SK-N-SH (cell line): ENCODE measurements at regions not wholly inside any gene's neighbourhood (a gene's known extent, or its start where the extent isn't known, plus 50 kb on each side); places are given as distances from the start of the nearest gene placed in this dataset.

ENCODE experiments used
- CTCF ChIA-PET: fragments of 300-600, 350-600 bp; formaldehyde crosslinking; extraction: SDS; loops from one replicate; lab custom pipeline; 2021; lab: Yijun Ruan, JAX
- POLR2A ChIA-PET: fragments of 350-600 bp; sonication (Branson Sonifier 250); formaldehyde crosslinking; extraction: SDS; loops from one replicate; lab custom pipeline; 2020; ENCODE audit warnings: antibody characterized with exemption, inconsistent platforms; lab: Yijun Ruan, JAX
- DNase-seq: peaks from one replicate; pipeline ENCODE4 v3.0.0; 2012
- H2AFZ ChIP-seq: fragments of 200-600 bp; sonication (generic); 2 replicates; pipeline ENCODE4 v1.8.1; 2016; ENCODE audit warnings: antibody characterized with exemption, mild to moderate bottlenecking, low read depth
- H3F3A ChIP-seq: fragments of 200-600 bp; sonication (generic); replicated peaks from 2 replicates; pipeline ENCODE3; 2016; ENCODE audit warnings: antibody characterized with exemption, mild to moderate bottlenecking; ENCODE audit not compliant: insufficient read depth
- H3K27ac ChIP-seq, 2 experiments: fragments of 200-500 bp in 1 of 2; fragments of 200-600 bp in 1 of 2; sonication (Bioruptor generic) in 1 of 2; sonication (generic), shearing (Covaris generic) in 1 of 2; 2 replicates each; pipeline versions ENCODE4 v1.5.1 to v1.6.1; 2014 to 2016; ENCODE audit warnings: low read depth in 2 of 2, inconsistent platforms in 1 of 2, low read length in 1 of 2, mild to moderate bottlenecking in 1 of 2, mixed read lengths in 1 of 2
- H3K27me3 ChIP-seq: fragments of 200-600 bp; sonication (generic), shearing (Covaris generic); 2 replicates; pipeline ENCODE4 v1.6.1; 2016; ENCODE audit warnings: mixed run types; ENCODE audit not compliant: insufficient read depth
- H3K36me3 ChIP-seq, 2 experiments: fragments of 200-500 bp in 1 of 2; fragments of 200-600 bp in 1 of 2; sonication (Bioruptor generic) in 1 of 2; sonication (generic) in 1 of 2; replicated peaks in 1 of 2; 2 replicates each; pipeline versions ENCODE3 to v1.5.1; 2014 to 2016; ENCODE audit warnings: low read length in 1 of 2, mild to moderate bottlenecking in 1 of 2; ENCODE audit not compliant: insufficient read depth in 2 of 2, control insufficient read depth in 1 of 2
- H3K4me1 ChIP-seq, 2 experiments: fragments of 200-500 bp in 1 of 2; fragments of 200-600 bp in 1 of 2; sonication (Bioruptor generic) in 1 of 2; sonication (generic), shearing (Covaris generic) in 1 of 2; 2 replicates each; pipeline versions ENCODE4 v1.5.1 to v1.6.1; 2014 to 2016; ENCODE audit warnings: low read depth in 1 of 2, low read length in 1 of 2, mixed run types in 1 of 2; ENCODE audit not compliant: insufficient read depth in 2 of 2, control insufficient read depth in 1 of 2
- H3K4me2 ChIP-seq: fragments of 200-600 bp; sonication (generic), shearing (Covaris generic); 2 replicates; pipeline ENCODE4 v1.6.1; 2017; ENCODE audit warnings: mixed run types
- H3K4me3 ChIP-seq, 2 experiments: fragments of 200-500 bp in 1 of 2; fragments of 200-600 bp in 1 of 2; sonication (Bioruptor generic) in 1 of 2; sonication (generic), shearing (Covaris generic) in 1 of 2; 2 replicates each; pipeline versions ENCODE4 v1.5.1 to v1.8.1; 2014 to 2016; ENCODE audit warnings: low read depth in 2 of 2, inconsistent platforms in 1 of 2, low read length in 1 of 2, mild to moderate bottlenecking in 1 of 2, mixed read lengths in 1 of 2, moderate library complexity in 1 of 2
- H3K79me2 ChIP-seq: fragments of 200-600 bp; sonication (generic); 2 replicates; pipeline ENCODE4 v1.8.1; 2017; ENCODE audit warnings: mild to moderate bottlenecking; ENCODE audit not compliant: insufficient read depth
- H3K9ac ChIP-seq: fragments of 200-600 bp; sonication (generic); 2 replicates; pipeline ENCODE4 v1.6.1; 2017; ENCODE audit warnings: mixed run types
- H3K9me2 ChIP-seq: fragments of 200-600 bp; sonication (generic); 2 replicates; pipeline ENCODE4 v1.6.1; 2017; ENCODE audit warnings: mixed run types
- H3K9me3 ChIP-seq: fragments of 200-600 bp; sonication (generic); 2 replicates; pipeline ENCODE4 v1.6.1; 2017; ENCODE audit warnings: mixed run types, mild to moderate bottlenecking, moderate library complexity
- H4K20me1 ChIP-seq: fragments of 200-600 bp; sonication (generic); 2 replicates; pipeline ENCODE4 v1.6.1; 2017; ENCODE audit warnings: mild to moderate bottlenecking, mixed run types; ENCODE audit not compliant: insufficient read depth
- FOXJ3 ChIP-seq: sonication (generic); formaldehyde crosslinking; IDR thresholded peaks from 2 replicates; pipeline ENCODE4 v1.5.1; 2020; ENCODE audit warnings: mild to moderate bottlenecking, missing genetic modification reagents
- GABPA ChIP-seq: IDR thresholded peaks from 2 replicates; pipeline ENCODE4 v1.4.0; 2012; ENCODE audit warnings: low read depth, mild to moderate bottlenecking
- GATA2 ChIP-seq: sonication (generic); formaldehyde crosslinking; IDR thresholded peaks from 2 replicates; pipeline ENCODE4 v1.5.0; 2020; ENCODE audit warnings: mild to moderate bottlenecking, missing genetic modification reagents
- RCOR1 ChIP-seq: fragments of 150-350 bp; IDR thresholded peaks from 2 replicates; pipeline ENCODE4 v1.6.1; 2017; ENCODE audit warnings: antibody characterized with exemption, low read length
- RXRA ChIP-seq: IDR thresholded peaks from 2 replicates; pipeline ENCODE4 v1.4.0; 2012; ENCODE audit warnings: low read depth, mild to moderate bottlenecking, borderline replicate concordance
- SMC3 ChIP-seq: IDR thresholded peaks from 2 replicates; pipeline ENCODE4 v1.6.1; 2012; ENCODE audit warnings: low read depth, low read length, improper control_type of control experiment
- TAF1 ChIP-seq: IDR thresholded peaks from 2 replicates; pipeline ENCODE4 v1.6.1; 2012; ENCODE audit warnings: low read depth, mild to moderate bottlenecking, low read length, moderate library complexity, borderline replicate concordance
- TCF12 ChIP-seq: IDR thresholded peaks from 2 replicates; pipeline ENCODE4 v1.4.0; 2012
- TEAD4 ChIP-seq: IDR thresholded peaks from 2 replicates; pipeline ENCODE4 v1.4.0; 2012; ENCODE audit warnings: mild to moderate bottlenecking, borderline replicate concordance; ENCODE audit not compliant: insufficient read depth
- YY1 ChIP-seq: IDR thresholded peaks from 2 replicates; pipeline ENCODE4 v1.4.0; 2012; ENCODE audit warnings: low read depth, mild to moderate bottlenecking
- WGBS: methylation state at CpG from one replicate; pipeline ENCODE4 v1.1.6; 2017; ENCODE audit warnings: low lambda C conversion rate; 5-methylcytosine and 5-hydroxymethylcytosine counted together
- TF ChIP-seq, protein P1 (sequence below): fragments of 200-600 bp; sonication (generic); IDR thresholded peaks from 2 replicates; pipeline ENCODE4 v1.6.1; 2017; ENCODE audit warnings: antibody characterized with exemption, mild to moderate bottlenecking, moderate library complexity
- TF ChIP-seq, protein P2 (sequence below): IDR thresholded peaks from 2 replicates; pipeline ENCODE4 v1.6.1; 2012; ENCODE audit warnings: mild to moderate bottlenecking, low read depth, low read length, moderate library complexity
- TF ChIP-seq, protein P3 (sequence below): fragments of 150-350 bp; IDR thresholded peaks from 2 replicates; pipeline ENCODE4 v1.6.1; 2017; ENCODE audit warnings: antibody characterized with exemption, low read length, low read depth, borderline replicate concordance
- TF ChIP-seq, protein P4 (sequence below): IDR thresholded peaks from 2 replicates; pipeline ENCODE4 v1.4.0; 2012; ENCODE audit warnings: low read depth, borderline replicate concordance
- TF ChIP-seq, protein P5 (sequence below): IDR thresholded peaks from 2 replicates; pipeline ENCODE4; 2012
- TF ChIP-seq, protein P6 (sequence below): IDR thresholded peaks from 2 replicates; pipeline ENCODE4 v1.4.0; 2012; ENCODE audit warnings: low read depth

DNA sequence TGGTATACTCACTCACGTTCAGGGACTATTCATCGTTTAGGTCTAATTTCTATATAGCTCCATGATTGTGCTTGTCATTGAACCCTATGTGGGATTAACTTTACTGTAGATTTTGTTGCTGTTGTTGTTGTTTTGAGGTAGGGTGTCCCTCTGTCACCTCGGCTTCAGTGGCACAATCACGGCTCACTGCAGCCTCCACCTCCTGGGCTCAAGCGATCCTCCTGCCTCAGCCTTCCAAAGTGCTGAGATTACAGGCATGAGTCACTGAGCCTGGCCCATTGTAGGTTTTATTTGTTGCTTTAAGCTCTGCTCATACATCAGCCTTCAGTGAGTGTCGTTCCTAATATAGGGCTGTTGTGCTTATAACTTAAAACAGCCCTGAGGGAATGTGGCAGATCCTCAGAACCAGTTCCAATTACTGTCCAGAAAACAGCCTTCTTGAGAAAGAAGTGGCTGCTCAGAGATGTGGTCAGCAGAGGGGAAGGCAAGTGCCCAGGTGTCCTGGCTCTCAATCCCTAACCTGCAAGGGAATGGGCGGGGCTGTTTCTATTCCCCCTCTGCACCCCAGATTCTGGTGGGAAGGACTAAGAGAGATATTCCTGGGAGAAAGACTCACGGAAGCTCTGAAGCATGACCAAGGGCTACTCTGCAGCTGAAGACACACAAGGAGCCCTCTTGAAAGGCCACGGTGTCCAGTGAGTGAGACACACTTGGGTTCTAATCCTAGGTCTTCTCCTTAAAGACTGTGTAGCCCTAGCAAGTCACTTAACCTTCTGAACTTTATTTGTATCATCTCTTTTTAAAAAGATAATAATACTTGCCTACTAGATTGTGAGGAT lies 79.6 kb upstream of the LCLAT1 start (continued):
- TF ChIP-seq, protein P1, sequence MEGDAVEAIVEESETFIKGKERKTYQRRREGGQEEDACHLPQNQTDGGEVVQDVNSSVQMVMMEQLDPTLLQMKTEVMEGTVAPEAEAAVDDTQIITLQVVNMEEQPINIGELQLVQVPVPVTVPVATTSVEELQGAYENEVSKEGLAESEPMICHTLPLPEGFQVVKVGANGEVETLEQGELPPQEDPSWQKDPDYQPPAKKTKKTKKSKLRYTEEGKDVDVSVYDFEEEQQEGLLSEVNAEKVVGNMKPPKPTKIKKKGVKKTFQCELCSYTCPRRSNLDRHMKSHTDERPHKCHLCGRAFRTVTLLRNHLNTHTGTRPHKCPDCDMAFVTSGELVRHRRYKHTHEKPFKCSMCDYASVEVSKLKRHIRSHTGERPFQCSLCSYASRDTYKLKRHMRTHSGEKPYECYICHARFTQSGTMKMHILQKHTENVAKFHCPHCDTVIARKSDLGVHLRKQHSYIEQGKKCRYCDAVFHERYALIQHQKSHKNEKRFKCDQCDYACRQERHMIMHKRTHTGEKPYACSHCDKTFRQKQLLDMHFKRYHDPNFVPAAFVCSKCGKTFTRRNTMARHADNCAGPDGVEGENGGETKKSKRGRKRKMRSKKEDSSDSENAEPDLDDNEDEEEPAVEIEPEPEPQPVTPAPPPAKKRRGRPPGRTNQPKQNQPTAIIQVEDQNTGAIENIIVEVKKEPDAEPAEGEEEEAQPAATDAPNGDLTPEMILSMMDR, result no peak
- TF ChIP-seq, protein P2, sequence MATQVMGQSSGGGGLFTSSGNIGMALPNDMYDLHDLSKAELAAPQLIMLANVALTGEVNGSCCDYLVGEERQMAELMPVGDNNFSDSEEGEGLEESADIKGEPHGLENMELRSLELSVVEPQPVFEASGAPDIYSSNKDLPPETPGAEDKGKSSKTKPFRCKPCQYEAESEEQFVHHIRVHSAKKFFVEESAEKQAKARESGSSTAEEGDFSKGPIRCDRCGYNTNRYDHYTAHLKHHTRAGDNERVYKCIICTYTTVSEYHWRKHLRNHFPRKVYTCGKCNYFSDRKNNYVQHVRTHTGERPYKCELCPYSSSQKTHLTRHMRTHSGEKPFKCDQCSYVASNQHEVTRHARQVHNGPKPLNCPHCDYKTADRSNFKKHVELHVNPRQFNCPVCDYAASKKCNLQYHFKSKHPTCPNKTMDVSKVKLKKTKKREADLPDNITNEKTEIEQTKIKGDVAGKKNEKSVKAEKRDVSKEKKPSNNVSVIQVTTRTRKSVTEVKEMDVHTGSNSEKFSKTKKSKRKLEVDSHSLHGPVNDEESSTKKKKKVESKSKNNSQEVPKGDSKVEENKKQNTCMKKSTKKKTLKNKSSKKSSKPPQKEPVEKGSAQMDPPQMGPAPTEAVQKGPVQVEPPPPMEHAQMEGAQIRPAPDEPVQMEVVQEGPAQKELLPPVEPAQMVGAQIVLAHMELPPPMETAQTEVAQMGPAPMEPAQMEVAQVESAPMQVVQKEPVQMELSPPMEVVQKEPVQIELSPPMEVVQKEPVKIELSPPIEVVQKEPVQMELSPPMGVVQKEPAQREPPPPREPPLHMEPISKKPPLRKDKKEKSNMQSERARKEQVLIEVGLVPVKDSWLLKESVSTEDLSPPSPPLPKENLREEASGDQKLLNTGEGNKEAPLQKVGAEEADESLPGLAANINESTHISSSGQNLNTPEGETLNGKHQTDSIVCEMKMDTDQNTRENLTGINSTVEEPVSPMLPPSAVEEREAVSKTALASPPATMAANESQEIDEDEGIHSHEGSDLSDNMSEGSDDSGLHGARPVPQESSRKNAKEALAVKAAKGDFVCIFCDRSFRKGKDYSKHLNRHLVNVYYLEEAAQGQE, result no peak
- TF ChIP-seq FOXJ3, result no peak
- no peak for TF ChIP-seq GABPA
- TF ChIP-seq, protein P3, sequence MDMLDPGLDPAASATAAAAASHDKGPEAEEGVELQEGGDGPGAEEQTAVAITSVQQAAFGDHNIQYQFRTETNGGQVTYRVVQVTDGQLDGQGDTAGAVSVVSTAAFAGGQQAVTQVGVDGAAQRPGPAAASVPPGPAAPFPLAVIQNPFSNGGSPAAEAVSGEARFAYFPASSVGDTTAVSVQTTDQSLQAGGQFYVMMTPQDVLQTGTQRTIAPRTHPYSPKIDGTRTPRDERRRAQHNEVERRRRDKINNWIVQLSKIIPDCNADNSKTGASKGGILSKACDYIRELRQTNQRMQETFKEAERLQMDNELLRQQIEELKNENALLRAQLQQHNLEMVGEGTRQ, result no peak

DNA sequence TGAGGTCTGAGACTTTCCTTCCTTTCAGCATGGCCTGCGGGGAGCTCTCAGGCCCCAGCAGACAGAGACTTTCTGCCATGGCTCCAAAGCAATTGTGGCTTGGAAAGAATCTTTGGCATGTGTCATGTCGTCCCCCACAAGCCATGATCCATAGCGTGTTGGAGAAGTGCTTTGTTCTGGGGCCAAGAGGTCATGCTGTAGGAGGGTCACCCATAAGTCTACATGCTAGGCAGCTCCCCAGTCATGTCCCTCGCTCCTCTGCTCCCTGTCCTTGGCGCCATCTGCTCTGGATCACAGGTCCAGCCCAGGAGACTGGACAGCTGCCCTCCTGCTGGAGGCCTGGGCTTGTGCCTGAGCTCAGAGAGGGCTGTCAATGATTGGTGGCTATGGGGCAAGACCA lies 78.8 kb upstream of the LCLAT1 start:
- H3F3A ChIP-seq, result peaks cover 5% of the 10 kb centered on the region
- H3K4me2 ChIP-seq, result no peak overlapping the region
- H3K36me3 ChIP-seq, result no peaks in the 10 kb centered on the region
- ChIA-PET CTCF (interaction anchor here (1.7 kb wide), 1 partner anchor 34 kb away, joined by 5 read pairs; no protein-coding TSS in a partner anchor), POLR2A (no interaction called here)
- H3K4me3 ChIP-seq, result no peak overlapping the region
- DNase-seq, result no peak
- H3K4me1 ChIP-seq, result peaks cover 0 to 18% of the 10 kb centered on the region in 2 experiments; a peak in 1 of 4 replicates
- 67% methylated on average over 3 of the region's 5 CpGs for WGBS
- H4K20me1 ChIP-seq, result no peaks in the 10 kb centered on the region
- H3K9me2 ChIP-seq, result no peaks in the 10 kb centered on the region
- H2AFZ ChIP-seq, result no peak overlapping the region
- H3K79me2 ChIP-seq, result no peaks in the 10 kb centered on the region
- no peak overlapping the region for H3K27ac ChIP-seq
- H3K27me3 ChIP-seq, result no peaks in the 10 kb centered on the region
- no peak overlapping the region for H3K9ac ChIP-seq
- no peaks in the 10 kb centered on the region for H3K9me3 ChIP-seq
- TF ChIP-seq, protein P4, sequence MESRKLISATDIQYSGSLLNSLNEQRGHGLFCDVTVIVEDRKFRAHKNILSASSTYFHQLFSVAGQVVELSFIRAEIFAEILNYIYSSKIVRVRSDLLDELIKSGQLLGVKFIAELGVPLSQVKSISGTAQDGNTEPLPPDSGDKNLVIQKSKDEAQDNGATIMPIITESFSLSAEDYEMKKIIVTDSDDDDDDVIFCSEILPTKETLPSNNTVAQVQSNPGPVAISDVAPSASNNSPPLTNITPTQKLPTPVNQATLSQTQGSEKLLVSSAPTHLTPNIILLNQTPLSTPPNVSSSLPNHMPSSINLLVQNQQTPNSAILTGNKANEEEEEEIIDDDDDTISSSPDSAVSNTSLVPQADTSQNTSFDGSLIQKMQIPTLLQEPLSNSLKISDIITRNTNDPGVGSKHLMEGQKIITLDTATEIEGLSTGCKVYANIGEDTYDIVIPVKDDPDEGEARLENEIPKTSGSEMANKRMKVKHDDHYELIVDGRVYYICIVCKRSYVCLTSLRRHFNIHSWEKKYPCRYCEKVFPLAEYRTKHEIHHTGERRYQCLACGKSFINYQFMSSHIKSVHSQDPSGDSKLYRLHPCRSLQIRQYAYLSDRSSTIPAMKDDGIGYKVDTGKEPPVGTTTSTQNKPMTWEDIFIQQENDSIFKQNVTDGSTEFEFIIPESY, result no peak
- TF ChIP-seq, protein P1, result no peak
- TF ChIP-seq, protein P5, sequence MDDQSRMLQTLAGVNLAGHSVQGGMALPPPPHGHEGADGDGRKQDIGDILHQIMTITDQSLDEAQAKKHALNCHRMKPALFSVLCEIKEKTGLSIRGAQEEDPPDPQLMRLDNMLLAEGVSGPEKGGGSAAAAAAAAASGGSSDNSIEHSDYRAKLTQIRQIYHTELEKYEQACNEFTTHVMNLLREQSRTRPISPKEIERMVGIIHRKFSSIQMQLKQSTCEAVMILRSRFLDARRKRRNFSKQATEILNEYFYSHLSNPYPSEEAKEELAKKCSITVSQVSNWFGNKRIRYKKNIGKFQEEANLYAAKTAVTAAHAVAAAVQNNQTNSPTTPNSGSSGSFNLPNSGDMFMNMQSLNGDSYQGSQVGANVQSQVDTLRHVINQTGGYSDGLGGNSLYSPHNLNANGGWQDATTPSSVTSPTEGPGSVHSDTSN, result no peak
- no peak for TF ChIP-seq GATA2 (CRISPR knock-in tag)
- TF ChIP-seq TAF1, result no peak
- no peak for TF ChIP-seq SMC3
- TF ChIP-seq GABPA, result no peak
- TF ChIP-seq TEAD4, result no peak
- TF ChIP-seq RCOR1, result no peak
- TF ChIP-seq, protein P6, sequence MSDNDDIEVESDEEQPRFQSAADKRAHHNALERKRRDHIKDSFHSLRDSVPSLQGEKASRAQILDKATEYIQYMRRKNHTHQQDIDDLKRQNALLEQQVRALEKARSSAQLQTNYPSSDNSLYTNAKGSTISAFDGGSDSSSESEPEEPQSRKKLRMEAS, result no peak
- no peak for TF ChIP-seq RXRA
- TF ChIP-seq YY1, result no peak
- TF ChIP-seq TCF12, result no peak
